ENCODE measurements at regions not wholly inside any gene's neighbourhood (a gene's known extent, or its start where the extent isn't known, plus 50 kb on each side); places are given as distances from the start of the nearest gene placed in this dataset.
"Not testable (repeated sequence)": the region's sequence is repeated elsewhere in the genome, so short reads cannot be mapped to it uniquely, and the experiment has no call there.

DNA sequence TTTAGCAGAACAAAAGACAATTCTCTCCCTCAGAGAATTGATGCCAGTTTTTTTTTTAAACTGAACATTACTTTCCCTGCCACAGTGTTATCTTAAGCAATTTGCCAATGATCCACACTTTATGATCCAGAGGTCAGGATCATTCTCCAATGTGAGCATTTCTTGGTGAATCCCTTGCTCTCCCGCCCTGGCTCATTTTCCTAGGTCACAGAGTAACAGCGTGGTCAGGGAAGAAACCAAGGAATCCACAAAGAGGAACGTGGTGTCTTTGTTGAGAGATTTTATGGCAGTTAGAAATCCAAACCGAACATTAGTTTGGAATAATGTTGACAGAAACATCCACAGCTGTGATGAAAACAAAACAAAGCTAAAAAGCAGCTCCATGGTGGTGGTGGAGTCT lies 250.3 kb downstream of the TTC32 start:
- DNase-seq (ENCODE audit: low spot score) = no peak

DNA sequence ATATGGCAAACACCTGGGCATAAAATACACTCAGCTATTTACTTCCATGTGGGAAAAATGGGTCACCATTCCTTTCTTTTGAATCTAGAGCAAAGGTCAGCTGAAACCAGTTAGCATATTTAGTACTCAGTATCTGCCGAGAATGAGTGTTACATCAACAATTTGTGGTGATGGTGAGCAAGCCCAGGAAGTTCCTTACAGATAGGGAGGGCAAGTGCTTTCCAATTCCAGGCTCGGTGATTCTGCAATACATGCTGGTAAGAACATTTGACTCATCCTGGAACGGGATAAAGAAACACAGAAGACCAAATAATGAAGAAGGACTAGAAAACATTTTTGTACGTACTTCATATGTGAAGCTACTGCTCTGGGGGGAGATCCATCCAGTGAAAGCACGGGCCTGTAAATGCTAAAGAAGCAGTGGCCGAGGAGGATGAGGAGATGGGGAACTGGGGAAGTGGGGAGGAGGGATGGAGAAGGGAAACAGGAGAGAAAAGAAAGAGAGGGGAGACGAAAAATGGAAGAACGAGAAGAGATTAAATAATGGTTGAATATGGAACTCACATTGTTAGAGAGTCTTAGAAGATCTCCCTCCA lies 251.9 kb downstream of the TTC32 start:
- DNase-seq (ENCODE audit: low spot score) = no peak

DNA sequence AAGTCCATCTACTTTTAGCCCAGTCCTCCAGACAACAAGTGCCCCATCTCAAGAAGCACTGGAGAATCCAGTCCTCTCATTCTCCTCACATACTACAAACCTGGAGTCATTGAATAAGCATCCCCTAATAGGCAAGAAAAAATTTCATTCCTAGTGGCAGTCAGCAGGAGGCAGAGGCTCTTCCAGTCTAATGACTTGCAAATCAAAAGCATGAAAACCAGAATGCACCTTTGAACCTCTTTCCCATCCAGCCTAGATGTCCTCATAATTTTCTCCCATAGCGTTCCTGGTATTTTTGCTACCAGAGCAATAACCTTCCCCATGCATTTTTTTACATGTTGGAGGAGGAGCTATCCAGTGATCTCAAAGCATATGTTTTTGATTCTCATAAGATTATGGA lies 252.6 kb downstream of the TTC32 start:
- no peak for DNase-seq (ENCODE audit: low spot score)

DNA sequence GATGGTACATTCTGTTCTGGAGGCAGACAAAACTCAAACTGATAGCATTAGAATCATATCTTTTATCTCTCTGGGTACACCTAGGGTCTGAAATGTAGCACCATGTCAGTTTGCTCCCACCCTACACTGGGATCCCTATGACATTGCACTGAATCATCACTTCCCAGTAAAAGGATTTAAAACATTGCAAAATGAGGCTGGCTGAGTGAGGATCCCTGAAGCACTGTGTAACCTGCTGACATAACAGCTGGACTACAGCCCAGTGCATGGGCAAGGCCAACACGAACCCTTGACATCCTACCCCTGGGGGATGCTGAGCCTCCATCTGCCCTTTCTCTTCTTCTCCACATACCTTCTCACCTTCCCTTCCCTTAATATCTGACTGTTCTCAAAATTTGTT lies 253.2 kb downstream of the TTC32 start:
- DNase-seq (ENCODE audit: low spot score) = no peak

DNA sequence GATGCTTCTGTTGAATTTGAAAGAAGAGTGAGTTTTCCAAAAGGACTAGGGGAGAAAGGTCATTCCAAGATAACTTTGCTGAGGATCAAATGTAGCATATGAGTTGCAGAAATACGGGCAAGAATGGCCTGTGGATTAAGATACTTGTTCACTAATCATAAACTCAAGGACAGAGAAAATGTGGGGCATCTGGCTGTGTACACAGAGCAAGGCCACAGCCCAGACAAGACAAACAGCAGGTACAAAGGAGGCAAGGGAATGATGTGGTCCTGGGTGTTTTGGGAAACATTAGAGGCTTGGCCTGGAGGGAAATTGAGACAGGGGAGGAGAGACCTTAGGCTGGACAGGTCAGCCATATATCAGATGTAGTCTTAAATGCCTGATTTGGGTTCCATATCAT lies 254.8 kb downstream of the TTC32 start:
- DNase-seq (ENCODE audit: low spot score) = no peak

DNA sequence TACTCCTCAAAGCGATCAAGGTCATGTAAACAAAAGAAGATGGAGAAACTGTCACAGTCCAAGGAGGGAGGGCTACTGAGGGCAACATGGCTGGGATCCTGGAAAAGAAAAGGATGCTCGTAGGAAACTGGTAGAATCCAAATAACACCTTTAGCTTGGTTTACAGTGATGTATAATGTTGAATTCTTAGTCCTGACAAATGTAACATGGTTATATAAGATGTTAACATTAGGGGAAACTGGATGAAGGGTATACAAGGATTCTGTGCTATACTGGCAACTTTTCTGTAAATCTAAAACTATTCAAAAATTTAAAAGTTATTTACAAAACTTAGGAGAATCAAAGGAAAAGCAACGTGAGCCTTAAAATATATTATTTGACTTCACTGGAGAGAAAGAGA lies 257.0 kb downstream of the TTC32 start:
- DNase-seq (ENCODE audit: low spot score) = no peak

DNA sequence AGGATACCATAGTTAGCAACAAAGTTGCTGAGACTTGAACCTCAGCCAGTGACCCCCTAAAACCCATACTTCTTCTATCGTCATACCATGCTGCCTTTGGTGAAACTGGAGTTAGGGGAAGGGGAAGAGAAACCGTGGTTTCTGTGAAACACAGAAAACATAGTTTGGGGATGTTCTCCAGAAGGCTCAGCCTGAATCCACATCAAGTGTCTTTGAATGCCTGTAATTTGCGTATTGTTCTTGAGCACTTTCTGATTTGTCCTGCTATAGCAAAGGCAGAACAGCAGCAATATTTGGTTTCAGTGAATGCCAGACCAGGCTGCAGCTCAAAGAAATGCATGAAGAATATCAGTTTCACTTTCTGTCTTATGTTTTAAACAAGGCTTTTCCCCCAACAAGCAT lies 258.7 kb downstream of the TTC32 start:
- DNase-seq (ENCODE audit: low spot score) = no peak

DNA sequence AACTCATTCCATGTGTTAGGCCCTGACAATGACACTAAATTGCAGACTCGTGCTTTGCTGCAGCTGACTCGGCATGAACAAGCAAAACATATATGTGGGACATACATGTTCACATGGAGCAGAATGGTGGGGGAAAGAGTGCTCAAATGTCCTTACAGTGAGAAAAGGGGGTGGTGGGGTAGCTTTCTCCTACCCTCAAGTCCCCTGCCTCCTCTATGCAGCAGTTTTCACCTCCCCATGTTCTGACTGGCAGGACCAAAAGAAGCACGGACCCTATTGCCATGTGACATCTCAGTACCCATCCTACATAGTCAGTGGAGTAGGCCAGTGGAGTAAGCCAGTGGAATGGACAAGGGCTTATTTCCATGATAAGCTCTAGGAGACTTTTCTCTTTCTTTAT lies 259.3 kb downstream of the TTC32 start:
- no peak for DNase-seq (ENCODE audit: low spot score)

DNA sequence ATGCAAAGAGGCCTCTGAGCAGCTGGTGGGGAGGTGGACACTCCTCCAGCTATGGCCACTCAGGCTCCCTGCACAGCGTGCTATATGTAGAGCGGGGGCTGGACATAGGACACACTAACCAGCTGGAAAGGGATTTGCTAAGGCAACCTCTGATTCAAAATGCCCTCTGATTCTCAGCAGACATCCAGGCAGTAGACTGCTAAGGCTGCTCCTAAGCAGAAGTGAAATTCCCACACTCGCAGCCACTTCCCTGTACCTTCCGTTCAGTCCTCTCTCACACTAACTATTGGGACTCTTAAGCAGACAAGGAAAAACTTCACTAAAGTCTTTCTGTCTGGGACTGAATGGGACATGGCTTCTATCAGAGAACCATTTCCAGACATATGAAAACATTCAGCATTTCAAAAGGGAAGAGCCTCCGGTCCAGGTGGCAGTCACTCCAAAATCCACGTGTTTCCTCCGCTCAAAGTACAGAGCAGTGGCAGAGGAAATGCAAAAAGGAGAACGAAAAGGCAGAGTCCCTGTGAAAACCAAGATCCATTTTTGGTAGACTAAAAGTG lies 265.8 kb downstream of the TTC32 start:
- no peak for DNase-seq (ENCODE audit: low spot score)

DNA sequence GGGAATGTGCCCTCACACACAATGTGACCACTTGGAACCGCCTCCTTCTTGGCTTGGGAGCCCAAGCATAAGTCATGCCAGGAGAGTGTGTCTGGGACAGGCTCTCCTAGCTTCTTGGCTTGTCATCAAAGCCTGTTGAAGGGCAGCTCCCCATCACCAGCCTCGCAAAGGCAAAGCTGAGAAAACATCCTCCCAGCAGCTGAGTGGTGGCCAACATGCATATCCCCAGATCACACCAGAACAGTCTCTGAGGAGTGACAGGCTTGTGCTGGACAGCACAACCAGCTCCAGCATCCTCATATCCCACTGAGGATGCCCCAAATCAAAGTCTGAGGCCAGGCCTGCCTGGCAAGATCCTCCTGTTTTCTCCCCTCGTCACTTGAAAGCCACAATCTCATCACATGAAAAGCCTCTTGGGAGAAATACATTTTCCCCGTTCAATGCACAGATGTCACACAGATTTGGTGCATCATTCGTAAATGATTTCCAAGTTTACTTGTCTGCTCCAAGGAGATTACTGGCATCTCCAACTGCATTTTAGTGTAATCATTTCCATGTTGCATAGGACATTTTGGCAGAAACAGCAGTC lies 269.3 kb downstream of the TTC32 start:
- DNase-seq (ENCODE audit: low spot score) = no peak

DNA sequence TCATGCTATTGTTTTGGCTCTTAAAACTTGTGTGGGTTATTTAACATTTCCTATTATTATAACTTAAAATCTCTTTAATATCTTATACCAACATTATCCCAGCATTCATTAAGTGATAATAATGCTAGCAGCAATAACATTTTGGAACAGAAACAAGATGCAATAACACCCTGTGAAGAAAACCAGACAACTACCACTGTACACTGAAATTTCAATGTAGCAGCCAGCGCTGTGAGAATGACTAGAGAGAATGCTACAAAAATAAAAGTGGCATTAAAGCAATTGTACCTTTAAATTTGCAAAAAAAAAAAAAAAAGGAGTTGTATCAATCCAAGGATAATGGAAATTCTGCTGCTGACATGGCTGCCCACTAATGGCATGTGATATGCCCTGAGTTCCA lies 269.9 kb downstream of the TTC32 start:
- no peak for DNase-seq (ENCODE audit: low spot score)

DNA sequence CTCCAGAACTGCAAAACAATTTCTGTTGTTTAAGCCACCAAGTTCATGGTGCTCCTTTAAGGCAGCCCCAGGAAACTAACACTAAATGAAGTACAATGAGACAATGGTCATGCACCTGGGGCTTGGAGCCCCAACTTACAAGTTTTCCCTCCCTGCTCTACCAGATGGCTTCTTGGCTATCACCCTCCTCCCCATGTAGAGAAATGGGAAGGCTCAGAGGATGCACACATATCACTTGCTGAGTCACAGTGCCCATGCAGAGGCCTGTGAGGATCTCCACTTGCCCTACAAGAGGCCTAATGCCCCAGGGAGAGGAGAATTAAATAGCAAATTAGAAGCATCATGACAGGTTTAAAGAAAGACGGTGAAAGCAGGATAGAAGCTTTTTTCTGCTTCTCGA lies 270.9 kb downstream of the TTC32 start:
- DNase-seq (ENCODE audit: low spot score) = no peak

DNA sequence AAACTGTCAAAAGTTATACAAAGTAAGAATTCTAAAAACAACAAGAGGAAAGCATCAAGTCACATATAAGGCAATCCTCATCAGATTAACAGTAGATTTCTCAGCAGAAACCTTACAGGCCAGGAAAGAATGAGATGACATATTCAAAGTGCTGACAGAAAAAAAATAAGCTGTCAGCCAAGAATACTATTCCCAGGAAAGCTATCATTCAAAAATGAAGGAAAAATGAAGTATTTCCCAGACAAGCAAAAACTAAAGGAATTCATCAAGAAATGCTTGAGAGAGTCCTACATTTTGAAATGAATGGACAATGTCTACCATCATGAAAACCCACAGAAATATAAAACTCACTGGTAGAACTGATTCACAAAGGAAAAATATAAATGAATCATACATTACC lies 268.9 kb upstream of the OSR1 start:
- DNase-seq (ENCODE audit: low spot score) = no peak

DNA sequence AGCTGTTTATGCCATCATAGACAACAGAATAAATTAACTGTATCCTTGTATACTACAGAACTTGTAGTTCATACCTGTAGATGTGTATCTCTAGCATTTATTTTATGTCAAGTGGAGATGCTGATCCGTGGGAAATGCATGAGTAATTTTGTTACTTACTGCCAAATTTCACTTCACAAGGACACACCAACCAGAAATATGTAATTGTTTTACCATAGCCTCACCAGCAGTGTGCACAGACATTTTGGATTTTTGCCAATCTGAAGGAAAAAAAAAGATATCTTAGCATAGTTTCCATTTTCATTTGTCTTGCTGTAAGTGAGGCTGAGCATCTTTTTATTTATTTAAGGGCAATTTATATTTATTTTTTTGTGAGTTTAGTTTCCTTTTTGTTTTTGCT lies 265.1 kb upstream of the OSR1 start:
- no peak for DNase-seq (ENCODE audit: low spot score)

DNA sequence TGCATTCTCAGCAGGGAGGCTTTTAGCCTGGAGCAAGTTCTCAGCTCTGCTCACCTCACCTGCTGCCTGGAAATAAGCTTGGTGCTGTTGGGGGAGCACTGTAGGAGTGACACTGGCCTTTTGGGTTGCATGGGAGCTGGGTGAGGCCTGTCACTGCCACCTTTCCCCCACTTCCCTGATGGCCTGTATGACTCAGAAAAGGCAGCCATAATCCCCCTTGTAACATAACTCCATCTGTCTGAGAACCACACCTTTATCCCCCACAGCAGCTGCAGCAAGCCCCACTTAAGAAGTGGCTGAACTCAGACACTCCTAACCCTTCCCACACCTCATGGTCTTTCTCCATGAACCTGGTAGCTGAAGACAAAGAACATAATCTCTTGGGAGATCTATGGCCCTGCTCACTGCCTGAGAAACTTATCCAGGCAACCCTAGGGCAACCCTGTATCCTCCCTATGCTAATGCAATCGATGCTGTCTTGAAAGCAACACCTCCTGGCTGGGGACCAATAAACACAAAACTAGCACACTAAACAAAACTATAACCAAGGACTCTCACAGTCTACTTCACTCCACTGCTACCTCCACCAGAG lies 258.9 kb upstream of the OSR1 start:
- no peak for DNase-seq (ENCODE audit: low spot score)

DNA sequence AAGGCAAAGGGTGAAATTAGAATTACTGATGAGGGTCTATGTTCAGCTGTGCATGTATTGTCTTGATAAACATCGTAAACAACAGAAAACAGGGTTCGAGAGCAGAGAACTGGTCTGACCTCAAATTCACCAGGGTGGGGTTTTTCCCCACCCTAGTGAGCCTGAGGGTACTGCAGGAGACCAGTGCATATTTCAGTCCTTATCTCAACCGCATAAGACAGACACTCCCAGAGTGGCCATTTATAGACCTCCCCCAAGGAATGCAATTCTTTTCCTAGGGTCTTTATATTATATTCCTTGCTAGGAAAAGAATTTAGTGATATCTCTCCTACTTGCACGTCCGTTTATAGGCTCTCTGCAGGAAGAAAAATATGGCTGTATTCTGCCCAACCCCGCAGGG lies 257.0 kb upstream of the OSR1 start:
- not testable (repeated sequence) for DNase-seq (ENCODE audit: low spot score)

DNA sequence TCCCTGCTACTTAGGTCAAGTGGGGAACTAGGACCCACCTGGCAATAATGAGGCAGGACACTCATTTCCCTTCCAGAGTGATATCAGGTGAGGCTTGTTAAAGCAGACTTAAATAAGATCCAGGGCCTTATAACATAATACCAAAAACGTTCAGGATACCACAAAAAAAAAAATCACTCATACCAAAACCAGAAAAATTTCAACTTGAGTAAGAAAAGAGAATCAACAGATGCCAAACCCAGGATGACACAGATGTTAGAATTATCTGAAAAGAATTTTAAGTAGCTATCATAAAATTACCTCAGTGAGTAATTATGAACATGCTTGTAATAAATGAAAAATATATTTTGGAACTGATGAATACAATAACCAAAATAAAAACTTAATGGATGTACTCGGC lies 255.6 kb upstream of the OSR1 start:
- DNase-seq (ENCODE audit: low spot score) = no peak

DNA sequence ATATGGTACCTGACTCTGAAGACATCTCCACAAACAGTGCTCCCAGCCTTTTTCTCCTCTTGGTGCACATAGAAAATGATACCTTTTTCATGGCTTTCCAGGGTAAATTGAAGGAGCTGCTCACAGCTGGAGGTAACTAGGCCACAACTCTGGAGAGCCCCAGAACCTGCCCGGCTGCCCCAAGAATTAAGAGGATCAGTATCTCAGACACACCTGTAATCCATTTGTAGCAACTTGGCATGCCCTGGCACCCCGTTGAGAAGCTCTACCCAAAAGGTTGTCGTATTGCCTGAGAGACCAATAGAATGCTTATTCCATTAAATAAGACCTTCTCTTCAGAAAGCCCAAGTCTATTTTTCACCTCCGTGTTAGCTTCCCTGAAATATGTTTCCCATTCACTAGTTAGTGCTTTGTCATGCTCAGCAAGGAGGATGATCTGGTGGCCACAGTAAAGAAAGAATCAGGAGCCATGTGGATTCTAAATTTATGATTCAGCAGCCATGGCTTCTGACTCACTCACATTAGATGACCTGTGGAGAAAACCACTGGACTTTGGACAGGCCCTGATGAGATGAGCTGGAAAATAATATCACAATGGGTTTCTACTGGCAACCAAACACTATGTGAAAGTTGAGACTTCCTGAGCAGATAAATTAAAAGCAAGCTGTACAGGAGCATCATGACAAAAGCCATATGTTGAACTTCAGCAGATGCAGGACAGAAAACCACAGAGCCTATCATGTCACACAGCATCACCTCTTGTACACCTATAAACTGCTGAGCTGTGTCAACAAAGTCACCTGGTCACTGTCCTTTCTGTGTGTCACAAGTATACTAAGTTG lies 253.3 kb upstream of the OSR1 start:
- no peak for DNase-seq (ENCODE audit: low spot score)

DNA sequence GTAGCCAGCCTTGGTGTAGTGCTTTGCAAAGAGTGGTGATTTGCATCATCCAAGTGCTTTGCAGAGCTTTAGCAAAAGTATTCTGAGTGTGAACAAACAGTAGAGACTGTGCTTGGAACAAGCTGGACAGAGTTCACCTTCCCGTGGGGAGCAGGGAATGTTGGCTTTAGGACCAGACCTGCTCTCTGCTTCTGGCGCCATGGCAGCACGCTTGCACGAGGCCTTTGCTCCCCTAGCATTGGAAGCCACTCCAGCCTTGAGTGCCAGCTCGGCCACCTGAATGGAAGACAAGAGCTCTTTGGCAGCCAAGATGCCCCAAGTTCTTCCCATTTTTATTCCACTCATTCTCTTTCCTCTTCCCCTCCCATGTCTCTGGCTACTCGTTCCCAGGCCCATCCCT lies 250.8 kb upstream of the OSR1 start:
- no peak for DNase-seq (ENCODE audit: low spot score)

DNA sequence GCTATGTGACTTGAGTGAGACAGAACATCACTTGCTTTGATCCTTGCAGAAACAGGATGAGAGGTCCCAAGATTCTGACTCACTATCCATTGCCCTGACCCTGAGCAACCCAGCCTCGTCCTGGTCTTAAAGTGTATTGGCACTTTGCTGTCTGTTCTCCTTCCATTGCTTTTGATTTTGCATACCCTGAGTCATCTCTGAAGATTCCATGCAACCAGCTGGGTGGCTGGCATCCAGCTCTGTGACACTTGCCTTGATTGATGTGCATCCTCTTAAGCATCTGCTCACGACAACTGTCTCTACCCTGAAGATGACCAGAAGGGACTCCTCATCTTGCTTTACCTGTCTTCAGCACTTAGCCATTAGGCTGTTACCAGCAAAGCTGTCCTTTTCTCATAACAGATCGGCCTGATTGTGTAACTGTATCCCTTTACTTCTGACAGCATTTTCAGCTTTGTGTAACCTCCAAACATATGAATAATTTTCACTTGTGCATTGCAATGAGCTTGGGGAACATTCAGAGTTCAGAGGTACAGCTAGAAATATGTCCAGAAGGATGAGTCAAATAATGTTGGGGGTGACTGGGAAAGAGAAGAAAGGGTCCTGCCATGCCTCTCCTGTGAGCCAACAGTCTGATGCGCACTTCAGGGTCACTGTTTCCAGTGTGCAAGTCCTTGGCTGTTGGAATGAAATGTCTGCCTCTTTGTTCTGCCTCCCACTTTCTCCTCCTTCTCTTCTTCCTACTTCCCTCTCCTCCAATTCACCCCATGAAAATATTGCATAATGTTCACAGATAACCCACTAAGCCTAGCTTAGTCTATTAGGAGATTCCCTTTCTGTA lies 249.7 kb upstream of the OSR1 start:
- no peak for DNase-seq (ENCODE audit: low spot score)

DNA sequence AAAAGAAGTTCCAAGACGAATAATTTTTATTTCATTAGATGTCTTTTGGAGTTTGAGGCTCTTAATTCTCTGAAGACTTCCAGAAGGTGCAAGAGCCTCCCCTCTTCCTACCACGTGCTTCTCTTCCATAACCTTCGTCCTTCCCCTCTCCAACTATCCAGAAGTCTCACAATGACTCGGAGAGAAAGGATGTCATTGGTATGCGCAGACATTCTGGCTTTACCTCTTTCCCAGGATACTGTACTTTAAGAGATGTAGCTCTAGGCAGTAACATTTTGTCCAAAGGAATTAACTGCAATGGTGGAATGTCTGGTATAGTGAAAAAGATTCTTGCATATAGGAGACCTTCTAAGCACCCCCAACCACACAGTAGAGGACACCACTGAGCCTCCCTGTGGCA lies 249.0 kb upstream of the OSR1 start:
- no peak for DNase-seq (ENCODE audit: low spot score)

DNA sequence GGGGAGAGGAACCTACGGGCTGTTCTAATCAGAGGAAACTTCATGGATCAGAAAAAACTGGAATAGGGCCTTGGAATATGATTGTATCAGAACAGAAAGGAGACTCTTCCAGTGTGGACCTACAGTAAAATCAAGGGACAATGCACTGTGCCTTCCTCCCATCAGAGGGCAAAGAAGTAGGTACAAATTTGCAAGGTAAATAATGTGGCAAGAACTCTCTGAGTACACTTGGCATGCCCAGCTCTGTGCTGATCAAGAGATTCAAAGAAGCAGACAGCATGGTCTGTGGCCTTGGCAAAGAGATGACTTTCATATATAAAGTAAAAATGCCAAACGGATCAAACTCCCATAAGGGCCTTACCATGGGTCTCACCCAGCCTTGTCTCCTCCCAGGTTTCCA lies 242.6 kb upstream of the OSR1 start:
- no peak for DNase-seq (ENCODE audit: low spot score)

Data from CD4-positive, alpha-beta T cell treated with Interleukin-6 at 100 ng/mL for 8 hours (primary cell).